ENCODE measurements at regions not wholly inside any gene's neighbourhood (a gene's known extent, or its start where the extent isn't known, plus 50 kb on each side); places are given as distances from the start of the nearest gene placed in this dataset.
"Not testable (repeated sequence)": the region's sequence is repeated elsewhere in the genome, so short reads cannot be mapped to it uniquely, and the experiment has no call there.

- H3K27me3 Mint-ChIP-seq = no peaks in the 10 kb centered on the region
- no peaks in the 10 kb centered on the region for H3K4me1 Mint-ChIP-seq
- POLR2A ChIA-PET = no interaction called here
- no peaks in the 10 kb centered on the region for H3K36me3 Mint-ChIP-seq
- H3K9me3 Mint-ChIP-seq = peaks cover 0 to 3% (median 0%) of the 10 kb centered on the region in 9 donors
- no peak for ATAC-seq
- no peak overlapping the region for H3K27ac Mint-ChIP-seq
- no peak for DNase-seq
- H3K4me3 Mint-ChIP-seq = no peak overlapping the region
These were observed 375.5 kb upstream of the MAGEB18 start for GRCh38 chrX:25762656-25763055.

GRCh38 chrX:25771853-25772252 is 366.3 kb upstream of the MAGEB18 start:
- H3K27me3 Mint-ChIP-seq, H3K36me3 Mint-ChIP-seq, H3K4me1 Mint-ChIP-seq, DNase-seq, ATAC-seq, POLR2A ChIA-PET, H3K27ac Mint-ChIP-seq, H3K4me3 Mint-ChIP-seq: not testable (repeated sequence)
- peaks cover 0 to 10% (median 2%) of the 10 kb centered on the region in 9 donors for H3K9me3 Mint-ChIP-seq

- peaks cover 0 to 13% (median 3%) of the 10 kb centered on the region in 9 donors for H3K9me3 Mint-ChIP-seq
- DNase-seq, ATAC-seq, H3K4me1 Mint-ChIP-seq, H3K27ac Mint-ChIP-seq, H3K36me3 Mint-ChIP-seq, H3K4me3 Mint-ChIP-seq, H3K27me3 Mint-ChIP-seq, POLR2A ChIA-PET: not testable (repeated sequence)
These were observed 340.3 kb upstream of the MAGEB18 start for GRCh38 chrX:25797796-25798195.

- Mint-ChIP-seq H3K36me3 (no peaks in the 10 kb centered on the region), H3K4me1 (no peaks in the 10 kb centered on the region), H3K27ac (no peak overlapping the region), H3K9me3 (peaks cover 0 to 29% (median 4%) of the 10 kb centered on the region in 9 donors), H3K4me3 (no peak overlapping the region), H3K27me3 (no peaks in the 10 kb centered on the region)
- ATAC-seq (no peak), DNase-seq (no peak)
- POLR2A ChIA-PET = no interaction called here
These were observed 332.4 kb upstream of the MAGEB18 start for GRCh38 chrX:25805744-25806143.

GRCh38 chrX:25807022-25807421 is 331.1 kb upstream of the MAGEB18 start:
- no peaks in the 10 kb centered on the region for H3K4me1 Mint-ChIP-seq
- DNase-seq (no peak), ATAC-seq (no peak)
- H3K4me3 Mint-ChIP-seq = no peak overlapping the region
- no peaks in the 10 kb centered on the region for H3K27me3 Mint-ChIP-seq
- peaks cover 0 to 27% (median 4%) of the 10 kb centered on the region in 9 donors for H3K9me3 Mint-ChIP-seq
- POLR2A ChIA-PET = no interaction called here
- H3K36me3 Mint-ChIP-seq = no peaks in the 10 kb centered on the region
- no peak overlapping the region for H3K27ac Mint-ChIP-seq

GRCh38 chrX:25810202-25810601 is 327.9 kb upstream of the MAGEB18 start:
- Mint-ChIP-seq H3K9me3 (peaks cover 0 to 13% (median 0%) of the 10 kb centered on the region in 9 donors), H3K36me3 (no peaks in the 10 kb centered on the region), H3K27ac (no peak overlapping the region), H3K27me3 (no peaks in the 10 kb centered on the region), H3K4me3 (no peak overlapping the region), H3K4me1 (no peaks in the 10 kb centered on the region)
- DNase-seq (no peak), ATAC-seq (no peak)
- POLR2A ChIA-PET = no interaction called here

GRCh38 chrX:25819879-25820278 is 318.3 kb upstream of the MAGEB18 start:
- Mint-ChIP-seq H3K27ac (no peak overlapping the region), H3K4me1 (no peaks in the 10 kb centered on the region), H3K36me3 (peaks cover 0 to 6% (median 0%) of the 10 kb centered on the region in 3 donors), H3K4me3 (no peak overlapping the region), H3K9me3 (peaks cover 0 to 9% (median 3%) of the 10 kb centered on the region in 9 donors), H3K27me3 (no peaks in the 10 kb centered on the region)
- DNase-seq = no peak
- no peak for ATAC-seq
- POLR2A ChIA-PET = no interaction called here

- no peak overlapping the region for H3K27ac Mint-ChIP-seq
- H3K4me1 Mint-ChIP-seq = no peaks in the 10 kb centered on the region
- no peak overlapping the region for H3K4me3 Mint-ChIP-seq
- H3K9me3 Mint-ChIP-seq = peaks cover 0 to 20% (median 0%) of the 10 kb centered on the region in 9 donors
- no peak for ATAC-seq
- no peak for DNase-seq
- H3K36me3 Mint-ChIP-seq = no peaks in the 10 kb centered on the region
- POLR2A ChIA-PET = no interaction called here
- no peaks in the 10 kb centered on the region for H3K27me3 Mint-ChIP-seq
These were observed 287.0 kb upstream of the MAGEB18 start for GRCh38 chrX:25851141-25851540.

GRCh38 chrX:25853002-25853479 is 285.1 kb upstream of the MAGEB18 start:
- Mint-ChIP-seq H3K36me3 (no peaks in the 10 kb centered on the region), H3K27me3 (no peaks in the 10 kb centered on the region), H3K4me1 (no peaks in the 10 kb centered on the region), H3K9me3 (peaks cover 0 to 14% (median 0%) of the 10 kb centered on the region in 9 donors), H3K27ac (no peak overlapping the region), H3K4me3 (no peak overlapping the region)
- no peak for ATAC-seq
- DNase-seq = no peak
- POLR2A ChIA-PET = no interaction called here

GRCh38 chrX:25858273-25858880 is 279.8 kb upstream of the MAGEB18 start:
- Mint-ChIP-seq H3K4me3 (no peak overlapping the region), H3K36me3 (no peaks in the 10 kb centered on the region), H3K27me3 (no peaks in the 10 kb centered on the region), H3K9me3 (peaks cover 0 to 16% (median 6%) of the 10 kb centered on the region in 9 donors), H3K27ac (no peak overlapping the region), H3K4me1 (no peaks in the 10 kb centered on the region)
- DNase-seq (no peak), ATAC-seq (no peak)
- POLR2A ChIA-PET = no interaction called here

GRCh38 chrX:25860322-25860721 is 277.8 kb upstream of the MAGEB18 start:
- Mint-ChIP-seq H3K27ac (no peak overlapping the region), H3K36me3 (no peaks in the 10 kb centered on the region), H3K9me3 (peaks cover 0 to 13% (median 4%) of the 10 kb centered on the region in 9 donors), H3K4me1 (no peaks in the 10 kb centered on the region), H3K27me3 (no peaks in the 10 kb centered on the region), H3K4me3 (no peak overlapping the region)
- POLR2A ChIA-PET = no interaction called here
- ATAC-seq = no peak
- DNase-seq = no peak

- Mint-ChIP-seq H3K4me1 (no peaks in the 10 kb centered on the region), H3K27me3 (no peaks in the 10 kb centered on the region), H3K36me3 (no peaks in the 10 kb centered on the region), H3K4me3 (no peak overlapping the region), H3K9me3 (peaks cover 0 to 19% (median 6%) of the 10 kb centered on the region in 9 donors), H3K27ac (no peak overlapping the region)
- POLR2A ChIA-PET = no interaction called here
- DNase-seq = no peak
- ATAC-seq = no peak
These were observed 268.4 kb upstream of the MAGEB18 start for GRCh38 chrX:25869761-25870160.

GRCh38 chrX:25872786-25873185 is 265.4 kb upstream of the MAGEB18 start:
- DNase-seq = no peak
- peaks cover 0 to 12% (median 4%) of the 10 kb centered on the region in 9 donors for H3K9me3 Mint-ChIP-seq
- H3K27ac Mint-ChIP-seq = no peak overlapping the region
- no peaks in the 10 kb centered on the region for H3K36me3 Mint-ChIP-seq
- POLR2A ChIA-PET = no interaction called here
- no peaks in the 10 kb centered on the region for H3K4me1 Mint-ChIP-seq
- no peak overlapping the region for H3K4me3 Mint-ChIP-seq
- no peak for ATAC-seq
- no peaks in the 10 kb centered on the region for H3K27me3 Mint-ChIP-seq

- DNase-seq = no peak
- Mint-ChIP-seq H3K4me3 (no peak overlapping the region), H3K36me3 (no peaks in the 10 kb centered on the region), H3K27ac (no peak overlapping the region), H3K4me1 (no peaks in the 10 kb centered on the region), H3K27me3 (no peaks in the 10 kb centered on the region), H3K9me3 (peaks cover 0 to 7% (median 4%) of the 10 kb centered on the region in 9 donors)
- ATAC-seq = no peak
- POLR2A ChIA-PET = no interaction called here
These were observed 264.9 kb upstream of the MAGEB18 start for GRCh38 chrX:25873196-25873595.
